ENCODE measurements at regions not wholly inside any gene's neighbourhood (a gene's known extent, or its start where the extent isn't known, plus 50 kb on each side); places are given as distances from the start of the nearest gene placed in this dataset.
"Not testable (repeated sequence)": the region's sequence is repeated elsewhere in the genome, so short reads cannot be mapped to it uniquely, and the experiment has no call there.

GRCh38 chr6:156687789-156688619 is 89.2 kb upstream of the ARID1B start:
- DNase-seq, result peak; percentile 85

GRCh38 chr6:156686995-156687788 is 90.0 kb upstream of the ARID1B start:
- peak; percentile 94 for DNase-seq

- DNase-seq, result peak; percentile 97
Measured at GRCh38 chr6:156686301-156686994, 90.7 kb upstream of the ARID1B start.

GRCh38 chr6:156685823-156686222 is 91.4 kb upstream of the ARID1B start:
- DNase-seq, result no peak

- no peak for DNase-seq
Measured at GRCh38 chr6:156683821-156684220, 93.4 kb upstream of the ARID1B start.

- DNase-seq, result no peak
Measured at GRCh38 chr6:156676721-156677120, 100.5 kb upstream of the ARID1B start.

GRCh38 chr6:156674197-156674596 is 103.0 kb upstream of the ARID1B start:
- DNase-seq, result no peak

- DNase-seq, result not testable (repeated sequence)
Measured at GRCh38 chr6:156670097-156670496, 107.1 kb upstream of the ARID1B start.

GRCh38 chr6:156662025-156662445 is 115.1 kb upstream of the ARID1B start:
- DNase-seq, result no peak

GRCh38 chr6:156660389-156660788 is 116.8 kb upstream of the ARID1B start:
- no peak for DNase-seq

- DNase-seq, result no peak
Measured at GRCh38 chr6:156659822-156660198, 117.4 kb upstream of the ARID1B start.

- DNase-seq, result no peak
Measured at GRCh38 chr6:156658966-156659821, 118.0 kb upstream of the ARID1B start.

GRCh38 chr6:156658186-156658965 is 118.8 kb upstream of the ARID1B start:
- DNase-seq, result peak; percentile 69

- DNase-seq, result no peak
Measured at GRCh38 chr6:156657296-156657695, 119.9 kb upstream of the ARID1B start.

- DNase-seq, result no peak
Measured at GRCh38 chr6:156654919-156655918, 122.0 kb upstream of the ARID1B start.

GRCh38 chr6:156652231-156652750 is 124.9 kb upstream of the ARID1B start:
- no peak for DNase-seq

- no peak for DNase-seq
Measured at GRCh38 chr6:156651486-156651885, 125.7 kb upstream of the ARID1B start.

- DNase-seq, result no peak
Measured at GRCh38 chr6:156650896-156651390, 126.2 kb upstream of the ARID1B start.

GRCh38 chr6:156648616-156649015 is 128.6 kb upstream of the ARID1B start:
- no peak for DNase-seq

GRCh38 chr6:156647991-156648390 is 129.2 kb upstream of the ARID1B start:
- DNase-seq, result no peak
